Smooth muscle cell of the brain vasculature (primary cell): ENCODE measurements at regions not wholly inside any gene's neighbourhood (a gene's known extent, or its start where the extent isn't known, plus 50 kb on each side); places are given as distances from the start of the nearest gene placed in this dataset.

Source experiments
- DNase-seq: peaks from one replicate; pipeline ENCODE4 v3.0.0-alpha.2; 2012; ENCODE audit warnings: low read depth, low spot score

DNA sequence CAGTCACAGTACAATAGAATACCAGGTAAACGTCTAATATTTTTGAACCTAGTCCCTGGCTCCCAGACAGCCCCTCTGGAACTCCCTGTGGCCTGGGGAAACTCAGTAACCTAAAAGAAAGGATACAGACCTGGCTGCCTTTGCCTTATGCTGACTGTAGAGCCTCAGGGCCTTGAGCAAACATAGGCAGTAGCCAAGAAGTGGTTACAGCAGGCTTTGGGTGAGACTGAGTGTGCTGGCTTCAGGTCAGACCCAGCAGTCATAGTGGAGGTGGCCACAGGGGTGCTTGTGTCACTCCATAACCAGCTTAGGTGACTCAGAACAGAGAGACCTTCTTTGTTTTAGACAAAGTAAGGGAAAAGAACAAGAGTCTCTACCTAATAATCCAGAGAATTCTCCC is 141.8 kb upstream of the PRDX4 start:
- no peak for DNase-seq

DNA sequence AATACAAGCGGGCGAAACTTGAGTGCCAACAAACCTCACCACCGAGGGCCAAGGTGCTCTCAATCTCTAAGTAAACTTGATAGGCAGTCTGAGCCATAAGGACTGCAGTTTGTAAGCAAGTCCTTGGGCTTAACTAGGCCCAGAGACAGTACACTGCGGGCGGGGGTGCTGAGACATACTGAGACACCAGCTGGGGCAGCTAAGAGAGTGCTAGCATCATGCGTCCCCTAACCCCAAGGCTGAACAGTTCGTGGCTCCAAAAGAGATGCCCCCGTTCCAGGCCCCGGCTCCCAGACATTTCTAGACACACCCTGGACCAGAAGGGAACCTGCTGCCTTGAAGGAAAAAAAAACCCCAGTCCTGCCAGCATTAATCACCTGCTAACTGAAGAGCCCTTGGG is 126.8 kb upstream of the PRDX4 start:
- DNase-seq, result no peak

DNA sequence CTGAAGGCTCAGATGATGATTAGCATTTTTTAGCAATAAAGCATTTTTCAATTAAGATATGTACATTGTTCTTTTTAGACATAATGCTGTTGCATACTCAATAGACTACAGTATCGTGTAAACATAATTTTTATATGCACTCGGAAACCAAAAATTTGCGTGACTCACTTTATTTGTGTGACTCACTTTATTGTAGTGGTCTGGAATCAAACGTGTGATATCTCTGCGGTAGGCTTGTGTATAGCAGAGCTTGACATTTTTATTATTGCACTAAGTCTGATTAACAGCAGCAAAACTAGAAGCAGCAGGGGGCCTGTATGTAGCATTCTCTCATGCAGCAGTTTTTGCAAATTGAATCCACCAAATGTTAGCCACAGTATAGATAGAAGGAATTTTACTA is 119.1 kb upstream of the PRDX4 start:
- no peak for DNase-seq

DNA sequence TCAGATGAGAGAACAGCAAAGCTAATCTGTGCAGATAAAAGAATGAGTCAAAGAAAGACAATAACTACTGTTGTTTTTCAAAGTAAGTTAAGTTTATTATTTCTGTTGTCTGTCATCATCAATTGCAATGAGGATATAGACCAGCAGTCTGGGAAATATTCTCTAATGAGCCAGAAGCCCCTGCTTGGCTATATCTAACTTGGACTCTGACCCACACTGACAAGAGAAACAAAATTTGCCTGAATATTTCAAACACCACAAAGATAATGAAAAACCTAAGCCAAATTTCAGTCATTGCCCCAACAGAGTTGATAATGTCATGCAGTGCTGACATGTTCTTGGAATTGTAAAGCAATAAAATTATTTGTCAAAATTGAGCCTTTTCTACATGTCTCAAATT is 115.0 kb upstream of the PRDX4 start:
- no peak for DNase-seq

DNA sequence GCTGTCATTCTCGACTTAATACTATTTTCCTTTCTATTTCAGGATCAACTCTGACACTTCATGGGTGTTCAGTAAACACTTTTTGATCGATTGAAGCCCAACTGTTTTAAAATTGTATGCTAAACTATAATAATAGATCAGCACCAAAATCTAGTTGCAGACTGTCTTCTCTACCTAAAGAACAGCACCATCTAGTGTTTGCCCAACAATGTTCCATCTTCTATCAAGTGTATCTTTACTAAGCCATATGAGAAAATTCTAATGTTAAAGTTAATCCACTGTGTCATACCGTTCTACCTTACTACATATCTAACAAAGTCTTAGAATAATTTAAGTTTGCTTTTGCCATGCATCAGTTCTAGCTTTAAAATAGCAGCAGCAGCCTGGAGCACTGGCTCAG is 113.0 kb upstream of the PRDX4 start:
- peak; percentile 6 for DNase-seq

DNA sequence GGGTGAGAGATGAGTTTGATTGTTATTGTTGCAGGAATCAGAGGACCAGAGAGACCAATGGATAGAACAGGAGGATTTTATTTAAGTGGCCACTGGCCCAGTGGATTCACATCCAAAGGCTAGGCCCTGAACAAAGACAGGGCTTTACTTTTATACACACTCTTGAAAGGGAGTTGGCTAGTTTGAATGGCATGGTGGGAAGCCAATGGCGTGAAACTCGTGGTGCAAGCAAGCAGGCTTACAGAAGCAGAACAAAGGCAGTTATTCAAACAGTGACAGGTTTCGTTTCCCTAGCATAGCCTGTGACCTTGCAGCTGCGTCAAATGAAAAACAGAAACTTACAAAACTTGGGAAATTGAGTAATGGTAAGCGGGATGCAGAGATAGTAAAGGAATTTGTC is 110.2 kb upstream of the PRDX4 start:
- no peak for DNase-seq

DNA sequence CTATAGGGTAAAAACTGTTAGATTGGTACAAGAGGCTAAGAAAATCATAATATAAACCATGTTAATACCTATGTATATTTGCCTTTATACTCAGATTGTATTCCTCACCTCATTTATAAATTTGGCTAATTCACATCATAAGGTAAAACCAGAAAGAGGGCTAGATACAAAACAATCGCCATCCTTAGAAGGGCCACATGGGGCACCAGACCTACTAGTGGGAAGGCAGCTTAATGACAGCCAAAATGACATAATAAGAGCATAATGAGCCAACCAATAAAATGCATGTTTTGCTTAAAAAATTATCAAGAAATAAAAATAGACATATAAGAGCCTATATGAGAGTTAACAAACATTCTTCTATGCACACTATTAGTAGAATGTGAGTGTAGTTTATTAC is 107.3 kb upstream of the PRDX4 start:
- DNase-seq, result no peak

DNA sequence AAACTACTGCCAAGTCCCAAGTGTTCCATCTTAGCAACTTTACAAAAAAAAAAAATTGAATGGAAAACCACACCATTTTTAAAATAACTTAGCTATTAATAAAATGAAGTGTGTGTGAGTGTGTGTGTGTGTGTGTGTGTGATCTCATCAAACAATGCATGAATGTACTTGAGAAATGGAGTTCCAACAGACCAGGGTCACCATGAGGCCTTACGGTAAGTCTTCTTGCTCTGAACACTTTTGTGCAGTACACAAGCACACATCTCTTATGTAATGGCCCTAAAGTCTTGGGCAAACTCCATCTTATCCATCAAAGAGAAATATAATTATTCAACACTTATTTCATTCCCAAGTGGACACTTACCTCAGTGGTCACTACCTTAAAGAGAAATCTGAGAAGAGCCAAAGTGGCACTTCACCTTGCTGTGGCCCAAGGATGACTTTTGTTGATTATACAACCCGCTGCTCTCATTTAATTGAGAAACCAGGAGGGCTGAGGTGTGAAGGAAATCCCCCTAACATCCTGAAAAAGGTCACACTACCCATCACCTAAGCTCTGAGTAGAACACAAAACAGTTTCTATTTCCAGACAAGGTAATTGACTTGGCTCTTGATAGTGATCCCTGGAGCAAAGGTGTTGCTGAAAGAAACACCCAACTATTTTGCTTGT is 96.5 kb upstream of the PRDX4 start:
- no peak for DNase-seq

DNA sequence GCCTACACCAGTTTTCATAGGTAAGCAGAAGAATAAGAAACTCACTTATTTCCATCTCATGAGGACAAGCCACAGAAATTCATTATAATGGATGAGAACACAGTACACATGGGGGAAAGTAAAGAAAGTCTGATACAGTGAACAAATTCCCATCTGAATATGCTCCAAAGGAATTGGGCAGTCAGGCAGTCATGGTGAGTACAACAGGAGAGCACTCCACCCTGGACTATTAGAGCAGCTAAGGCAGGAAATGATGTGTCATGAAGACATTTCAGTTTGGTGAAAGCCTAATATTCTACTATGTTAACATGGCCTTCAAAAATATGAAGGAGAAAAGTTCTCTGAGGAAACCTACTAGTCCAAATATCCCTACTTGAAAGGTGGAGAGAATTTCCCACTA is 92.0 kb upstream of the PRDX4 start:
- no peak for DNase-seq

DNA sequence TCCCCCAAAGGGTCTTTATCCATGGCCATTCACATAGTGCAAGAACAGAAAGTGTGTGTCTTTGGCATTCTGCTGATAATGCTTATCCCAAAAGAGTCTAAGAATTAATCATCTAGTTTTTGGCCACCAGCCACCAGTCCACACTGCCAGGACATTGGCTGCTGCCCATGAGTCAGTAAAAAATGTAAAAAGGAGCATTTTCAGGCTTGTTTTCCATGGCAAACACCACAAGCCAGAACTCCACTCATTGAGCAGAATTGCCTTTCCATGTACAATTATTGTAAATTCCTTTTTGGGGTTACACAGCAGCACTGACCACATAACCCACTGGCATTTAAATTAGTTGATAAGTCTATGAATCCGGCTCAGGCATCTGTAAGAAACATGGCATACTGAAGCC is 89.2 kb upstream of the PRDX4 start:
- DNase-seq, result no peak

DNA sequence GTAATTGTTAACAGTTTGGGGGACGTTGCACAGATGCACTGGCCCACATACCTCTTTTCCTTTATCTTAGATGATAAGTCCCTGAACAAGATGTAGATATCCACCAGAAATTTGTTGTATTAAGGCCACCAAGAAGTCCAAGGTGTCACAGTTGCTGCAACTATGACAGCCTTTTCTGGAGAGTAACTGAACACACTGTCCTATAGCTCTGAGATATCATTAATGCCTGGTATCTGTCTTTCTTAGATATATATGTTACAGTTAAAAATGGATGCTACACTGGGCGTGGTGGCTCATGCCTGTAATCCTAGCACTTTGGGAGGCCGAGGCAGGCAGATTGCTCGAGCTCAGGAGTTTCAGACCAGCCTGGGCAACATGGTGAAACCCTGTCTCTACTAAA is 77.8 kb upstream of the PRDX4 start:
- DNase-seq, result no peak

DNA sequence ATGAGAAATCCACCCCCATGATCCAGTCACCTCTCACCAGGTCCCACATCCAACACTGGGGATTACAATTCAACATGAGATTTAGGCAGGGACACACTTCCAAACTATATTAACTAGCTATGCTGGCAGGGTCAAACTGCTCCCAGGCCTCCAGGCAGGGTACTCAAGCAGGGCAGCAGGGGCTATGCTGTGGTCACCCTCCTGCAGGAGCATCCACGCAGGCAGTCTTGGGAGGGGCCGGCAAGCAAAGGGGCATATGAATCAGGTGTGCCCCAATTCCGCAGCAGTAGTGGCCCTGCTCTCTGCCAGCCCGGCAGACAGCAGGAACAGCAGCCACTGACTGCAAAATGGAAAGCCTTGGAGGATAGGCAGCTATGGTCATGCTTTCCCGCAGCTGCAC is 74.6 kb upstream of the PRDX4 start:
- no peak for DNase-seq

DNA sequence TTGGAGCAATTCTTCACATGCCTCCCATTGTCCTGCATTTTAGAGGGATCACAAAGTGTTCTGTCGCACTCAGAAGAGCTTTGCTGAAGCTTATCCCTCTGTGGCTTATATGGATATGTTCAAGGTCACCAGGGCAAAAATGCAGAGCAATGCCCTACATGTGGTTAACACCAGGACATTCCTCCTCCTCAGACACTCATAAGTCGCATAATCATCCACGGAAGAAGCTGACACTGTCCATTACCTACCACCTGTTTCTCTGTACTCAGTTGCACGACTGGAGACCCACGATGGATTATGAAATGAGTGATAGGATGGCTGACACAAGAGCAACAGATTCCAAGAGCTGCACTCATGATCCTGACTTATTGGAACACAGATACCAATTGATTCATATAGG is 68.7 kb upstream of the PRDX4 start:
- no peak for DNase-seq

DNA sequence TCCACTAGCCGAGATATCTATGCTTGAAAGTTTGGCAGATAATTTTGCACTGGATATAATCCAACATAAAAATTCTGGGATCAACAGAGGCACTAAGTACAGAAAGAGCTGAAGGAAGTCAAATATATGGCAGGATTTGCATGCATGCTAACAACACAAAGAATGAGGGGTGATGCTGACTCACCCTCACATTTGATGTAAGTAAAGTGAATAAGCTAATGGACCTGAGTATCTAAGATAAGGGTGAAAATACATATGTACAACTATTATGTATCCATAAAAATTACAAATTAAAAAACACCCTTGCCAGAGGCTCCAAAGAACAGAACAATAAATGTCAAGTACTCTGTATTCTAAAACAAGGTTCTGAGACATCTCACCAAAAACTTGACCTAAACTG is 63.8 kb upstream of the PRDX4 start:
- no peak for DNase-seq

DNA sequence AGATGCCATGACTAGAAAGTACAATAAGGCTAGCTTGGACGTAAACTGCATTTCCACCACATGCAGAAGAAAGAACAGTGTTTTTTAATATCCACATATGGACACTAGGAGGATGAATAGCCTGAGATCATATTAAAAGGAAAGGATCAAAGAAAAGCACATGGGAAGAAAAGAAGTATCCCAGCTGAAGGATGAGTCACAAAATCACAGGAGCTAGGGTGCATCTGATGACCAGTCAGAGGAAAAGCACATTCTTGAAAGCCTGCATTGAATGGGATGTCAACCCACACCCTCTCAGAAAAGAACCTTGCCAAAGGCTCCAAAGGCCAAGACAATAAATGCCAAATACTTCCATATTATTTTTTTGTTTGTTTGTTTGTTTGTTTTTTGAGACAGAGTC is 56.8 kb upstream of the PRDX4 start:
- no peak for DNase-seq

DNA sequence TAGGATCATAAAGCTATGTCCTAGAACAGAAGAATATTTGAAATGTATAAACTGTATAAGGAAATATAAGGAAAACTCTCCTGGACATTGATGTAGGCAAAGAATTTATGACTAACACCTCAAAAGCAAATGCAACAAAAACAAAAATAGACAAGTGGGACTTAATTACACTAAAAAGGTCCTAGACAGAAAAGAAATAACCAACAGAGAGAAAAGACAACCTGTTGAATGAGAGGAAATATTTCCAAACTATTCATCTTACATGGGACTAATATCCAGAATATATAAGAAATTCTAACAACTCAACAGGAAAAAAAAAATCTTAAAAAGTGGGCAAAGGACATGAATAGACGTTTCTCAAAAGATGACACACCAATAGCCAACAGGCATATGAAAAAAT is 54.4 kb upstream of the PRDX4 start:
- no peak for DNase-seq

DNA sequence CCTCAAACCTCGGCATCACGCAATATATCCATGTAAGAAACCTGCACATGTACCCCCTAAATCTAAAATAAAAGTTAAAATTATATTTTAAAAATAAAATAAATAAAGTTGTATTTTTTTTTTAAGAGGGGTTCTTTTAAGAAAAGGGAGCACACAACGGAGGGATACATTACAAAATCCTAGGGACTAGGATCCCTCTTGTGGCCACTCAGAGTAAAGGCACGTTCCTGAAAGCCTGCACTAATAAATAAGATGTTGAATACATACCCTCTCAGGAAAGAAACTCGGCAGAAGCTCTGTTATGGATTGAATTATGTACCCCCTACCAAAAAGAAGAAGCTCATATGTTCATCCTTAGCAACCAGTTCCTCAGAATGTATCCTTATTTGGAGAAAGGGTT is 50.9 kb upstream of the PRDX4 start:
- DNase-seq, result no peak
